Spleen (tissue), 7 donors: ENCODE measurements at regions not wholly inside any gene's neighbourhood (a gene's known extent, or its start where the extent isn't known, plus 50 kb on each side); places are given as distances from the start of the nearest gene placed in this dataset.

Source experiments
- CTCF ChIP-seq, 11 experiments: fragments of 200-600 bp in 7 of 11; fragments of 450-650 bp in 4 of 11; sonication (generic) in 4 of 11; IDR thresholded peaks in 8 of 11; conservative IDR thresholded peaks in 3 of 11; 1 replicate in 7 of 11; 2 replicates in 4 of 11; pipeline versions ENCODE4 v1.4.0 to v1.8.0; 2016 to 2021; ENCODE audit warnings: antibody characterized with exemption in 11 of 11, inconsistent platforms in 4 of 11, mild to moderate bottlenecking in 1 of 11
- POLR2A ChIP-seq, 3 donors: fragments of 450-650 bp; IDR thresholded peaks; one replicate each; pipeline ENCODE4 v1.5.1; 2017; ENCODE audit warnings: antibody characterized with exemption in 3 of 3, mild to moderate bottlenecking in 1 of 3
- POLR2AphosphoS5 ChIP-seq, 3 donors: sonication (generic); formaldehyde crosslinking; IDR thresholded peaks; one replicate each; pipeline ENCODE4 v1.5.1; 2017; ENCODE audit warnings: antibody characterized with exemption in 3 of 3
- donor health status: DM: no; HTN: no; CAD: no; lungs with moderate emphysema.
- donor health status: DM: no; HTN: no; CAD: no.
- donor health status: DM: no; HTN: no; CAD: no.

GRCh38 chr2:9123069-9123468, 83.5 kb upstream of the ASAP2 start:
- TF ChIP-seq POLR2A (IDR thresholded peaks at IDR 0.05) = no peak
- no peak for TF ChIP-seq CTCF (IDR thresholded peaks at IDR 0.05 in 8 of 11, conservative IDR thresholded peaks at IDR 0.05 in 3 of 11)
- no peak for TF ChIP-seq POLR2AphosphoS5 (IDR thresholded peaks at IDR 0.05)
